ENCODE measurements at regions not wholly inside any gene's neighbourhood (a gene's known extent, or its start where the extent isn't known, plus 50 kb on each side); places are given as distances from the start of the nearest gene placed in this dataset.
A peak's percentile ranks its signal among the peaks of the same experiment; 100 is the strongest.

GRCh38 chr2:126771501-126772195, 115.7 kb downstream of the GYPC start:
- peaks cover 5% of the 10 kb centered on the region for H3K4me1 Mint-ChIP-seq (ENCODE audit: unreplicated experiment)
- no peaks in the 10 kb centered on the region for H3K9me3 Mint-ChIP-seq (ENCODE audit: unreplicated experiment)
- H3K36me3 Mint-ChIP-seq (ENCODE audit: low read depth, unreplicated experiment) = peaks cover 5% of the 10 kb centered on the region
- no peak for DNase-seq (ENCODE audit: low spot score)
- no peak overlapping the region for H3K27ac Mint-ChIP-seq (ENCODE audit: unreplicated experiment)
- TF ChIP-seq CTCF (IDR thresholded peaks at IDR 0.05; ENCODE audit: unreplicated experiment) = no peak
- H3K27me3 Mint-ChIP-seq (ENCODE audit: unreplicated experiment) = peaks cover 11% of the 10 kb centered on the region
- H3K4me3 Mint-ChIP-seq (ENCODE audit: unreplicated experiment) = no peak overlapping the region

DNA sequence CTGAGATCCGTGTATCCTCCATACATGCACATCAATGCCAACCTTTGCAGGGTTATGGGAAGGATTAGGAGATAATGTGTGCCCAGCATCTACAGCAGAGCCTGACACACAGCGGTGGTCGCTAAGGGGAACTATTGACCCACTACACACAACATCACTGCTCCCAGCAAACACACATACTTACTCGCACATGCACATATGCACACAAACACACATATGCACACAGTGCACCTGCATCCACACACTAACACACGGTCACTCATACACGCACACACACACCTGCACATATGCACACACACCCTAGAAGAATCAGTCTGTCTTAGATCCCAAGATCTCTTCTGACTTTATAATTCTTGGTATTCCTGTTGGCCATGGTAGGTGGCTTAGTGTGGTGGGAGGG, 118.3 kb downstream of the GYPC start:
- no peak for DNase-seq (ENCODE audit: low spot score)
- no peak for TF ChIP-seq CTCF (IDR thresholded peaks at IDR 0.05; ENCODE audit: unreplicated experiment)
- H3K4me3 Mint-ChIP-seq (ENCODE audit: unreplicated experiment) = no peak overlapping the region
- no peak overlapping the region for H3K27ac Mint-ChIP-seq (ENCODE audit: unreplicated experiment)
- peaks cover 5% of the 10 kb centered on the region for H3K36me3 Mint-ChIP-seq (ENCODE audit: low read depth, unreplicated experiment)
- H3K9me3 Mint-ChIP-seq (ENCODE audit: unreplicated experiment) = no peaks in the 10 kb centered on the region
- H3K27me3 Mint-ChIP-seq (ENCODE audit: unreplicated experiment) = peaks cover 10% of the 10 kb centered on the region
- peaks cover 5% of the 10 kb centered on the region for H3K4me1 Mint-ChIP-seq (ENCODE audit: unreplicated experiment)

DNA sequence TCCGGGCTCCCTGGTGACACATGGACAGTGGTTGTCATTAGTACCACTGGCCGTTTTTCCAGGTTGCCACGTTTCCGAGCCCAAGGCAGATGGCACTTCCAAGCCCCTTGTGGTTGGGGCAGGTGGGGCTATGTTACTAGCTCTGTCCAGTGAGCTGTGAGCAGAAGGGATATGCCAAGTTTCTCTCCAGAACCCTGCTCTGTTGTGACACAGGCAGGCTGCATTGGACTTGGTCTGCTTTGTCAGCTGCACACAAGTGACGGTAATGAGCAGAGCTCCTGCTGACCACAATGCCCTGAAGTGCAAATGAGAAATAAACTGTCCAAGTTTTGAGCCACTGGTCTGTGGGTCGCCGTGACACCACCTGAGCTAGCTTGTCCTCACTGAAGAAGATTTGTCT, 118.8 kb downstream of the GYPC start:
- no peak overlapping the region for H3K27ac Mint-ChIP-seq (ENCODE audit: unreplicated experiment)
- peaks cover 5% of the 10 kb centered on the region for H3K4me1 Mint-ChIP-seq (ENCODE audit: unreplicated experiment)
- H3K36me3 Mint-ChIP-seq (ENCODE audit: low read depth, unreplicated experiment) = peaks cover 5% of the 10 kb centered on the region
- no peaks in the 10 kb centered on the region for H3K9me3 Mint-ChIP-seq (ENCODE audit: unreplicated experiment)
- H3K27me3 Mint-ChIP-seq (ENCODE audit: unreplicated experiment) = peaks cover 13% of the 10 kb centered on the region
- TF ChIP-seq CTCF (IDR thresholded peaks at IDR 0.05; ENCODE audit: unreplicated experiment) = no peak
- no peak overlapping the region for H3K4me3 Mint-ChIP-seq (ENCODE audit: unreplicated experiment)
- no peak for DNase-seq (ENCODE audit: low spot score)

GRCh38 chr2:126775300-126775985, 119.5 kb downstream of the GYPC start:
- no peak for TF ChIP-seq CTCF (IDR thresholded peaks at IDR 0.05; ENCODE audit: unreplicated experiment)
- no peak for DNase-seq (ENCODE audit: low spot score)
- H3K36me3 Mint-ChIP-seq (ENCODE audit: low read depth, unreplicated experiment) = peaks cover 8% of the 10 kb centered on the region
- peak overlapping the region; percentile 88 for H3K4me3 Mint-ChIP-seq (ENCODE audit: unreplicated experiment)
- no peaks in the 10 kb centered on the region for H3K9me3 Mint-ChIP-seq (ENCODE audit: unreplicated experiment)
- H3K27ac Mint-ChIP-seq (ENCODE audit: unreplicated experiment) = peak overlapping the region; percentile 74
- peaks cover 5% of the 10 kb centered on the region for H3K4me1 Mint-ChIP-seq (ENCODE audit: unreplicated experiment)
- H3K27me3 Mint-ChIP-seq (ENCODE audit: unreplicated experiment) = peaks cover 13% of the 10 kb centered on the region

DNA sequence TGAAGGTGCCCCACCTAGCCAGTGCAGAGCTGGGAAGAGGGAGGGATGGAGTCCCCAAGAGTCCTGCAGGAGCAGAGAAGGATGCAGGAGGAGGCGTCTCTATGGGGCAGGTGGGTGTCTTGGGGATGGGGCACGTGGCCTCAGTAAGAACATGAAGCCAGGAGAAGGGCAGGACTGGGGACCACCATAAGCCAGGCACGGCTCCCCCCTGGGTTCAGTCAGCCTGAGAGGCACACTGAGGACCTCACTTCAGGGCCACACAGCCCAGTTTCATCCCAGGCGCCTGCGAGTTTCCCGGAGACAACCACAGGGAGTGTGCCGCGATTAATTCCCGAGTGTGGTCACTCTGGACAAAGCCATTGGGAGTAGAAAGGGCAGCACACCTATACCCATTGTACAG, 120.3 kb downstream of the GYPC start:
- Mint-ChIP-seq H3K27me3 (ENCODE audit: unreplicated experiment) (peaks cover 9% of the 10 kb centered on the region), H3K36me3 (ENCODE audit: low read depth, unreplicated experiment) (peaks cover 9% of the 10 kb centered on the region), H3K4me3 (ENCODE audit: unreplicated experiment) (peak overlapping the region; percentile 88), H3K4me1 (ENCODE audit: unreplicated experiment) (peaks cover 5% of the 10 kb centered on the region), H3K27ac (ENCODE audit: unreplicated experiment) (no peak overlapping the region), H3K9me3 (ENCODE audit: unreplicated experiment) (no peaks in the 10 kb centered on the region)
- TF ChIP-seq CTCF (IDR thresholded peaks at IDR 0.05; ENCODE audit: unreplicated experiment) = no peak
- peak; percentile 12 for DNase-seq (ENCODE audit: low spot score)
